HepG2 (cell line): ENCODE measurements at regions not wholly inside any gene's neighbourhood (a gene's known extent, or its start where the extent isn't known, plus 50 kb on each side); places are given as distances from the start of the nearest gene placed in this dataset.

Experiments used
- ATAC-seq: fragments of 200-7000 bp; cut with Tn5 transposase; 3 replicates; pipeline ENCODE4 v1.9.1; 2020; ENCODE audit warnings: mild to moderate bottlenecking, moderate library complexity
- BruUV-seq: library from RNA; stranded (reverse); fragments of 400-500 nt; replicated peaks from 2 replicates; lab custom pipeline; 2021; lab: Mats Ljungman, UMichigan
- CTCF ChIA-PET: fragments of 300-600 bp; formaldehyde crosslinking; extraction: SDS; loops from one replicate; lab custom pipeline; 2021; ENCODE audit warnings: low total read pairs, inconsistent platforms, low intra/inter-chr PET ratio; lab: Yijun Ruan, JAX
- POLR2A ChIA-PET: fragments of 350-600 bp; sonication (Branson Sonifier 250); formaldehyde crosslinking; loops from one replicate; lab custom pipeline; 2020; ENCODE audit warnings: antibody characterized with exemption, inconsistent platforms; lab: Yijun Ruan, JAX
- DNase-seq: peaks from one replicate; pipeline ENCODE4 v3.0.0-alpha.2; 2015; ENCODE audit warnings: low spot score
- FAIRE-seq: peaks from 3 replicates; lab custom pipeline; 2011; peaks lifted over from hg19 to GRCh38; lab: Jason Lieb, UNC
- H2AFZ ChIP-seq: one replicate; pipeline ENCODE4 v1.6.1; 2011; ENCODE audit warnings: low read length, inconsistent platforms
- H3K27ac ChIP-seq: fragments of 300-600 bp; 3 replicates; pipeline ENCODE4 v1.8.0; 2011; ENCODE audit warnings: mixed run types, mild to moderate bottlenecking, mixed read lengths, low read length, inconsistent platforms; ENCODE audit not compliant: insufficient read depth; ENCODE audit errors: extremely low read length
- H3K27me3 ChIP-seq, 2 experiments: fragments of 200-600 bp in 1 of 2; 2 replicates in 1 of 2; 3 replicates in 1 of 2; pipeline versions ENCODE4 v1.6.0 to v1.8.0; 2011; ENCODE audit warnings: low read length in 2 of 2, mild to moderate bottlenecking in 2 of 2, moderate library complexity in 2 of 2, inconsistent platforms in 1 of 2; ENCODE audit not compliant: insufficient read depth in 2 of 2, control insufficient read depth in 1 of 2
- H3K36me3 ChIP-seq, 2 experiments: fragments of 200-600 bp in 1 of 2; replicated peaks in 1 of 2; 2 replicates in 1 of 2; 3 replicates in 1 of 2; pipeline versions ENCODE4 v1.5.1 to v1.8.0; 2011; ENCODE audit warnings: low read length in 2 of 2, inconsistent platforms in 1 of 2; ENCODE audit not compliant: insufficient read depth in 2 of 2, control insufficient read depth in 1 of 2
- H3K4me1 ChIP-seq: 2 replicates; pipeline ENCODE4 v1.5.1; 2012; ENCODE audit warnings: low read length, inconsistent platforms; ENCODE audit not compliant: insufficient read depth
- H3K4me2 ChIP-seq: 2 replicates; pipeline ENCODE4 v1.6.0; 2011; ENCODE audit warnings: low read depth, low read length, inconsistent platforms
- H3K4me3 ChIP-seq, 3 experiments: fragments of 200-600 bp in 1 of 3; sonication (generic), shearing (Covaris generic) in 1 of 3; replicated peaks in 1 of 3; 2 replicates each; pipeline ENCODE4 v1.5.1; 2011 to 2016; ENCODE audit warnings: low read length in 3 of 3, inconsistent platforms in 2 of 3, low read depth in 2 of 3, mild to moderate bottlenecking in 2 of 3, control low read depth in 1 of 3, mixed read lengths in 1 of 3; ENCODE audit not compliant: insufficient read depth in 1 of 3
- H3K79me2 ChIP-seq: one replicate; pipeline ENCODE4 v1.6.1; 2011; ENCODE audit warnings: low read length, inconsistent platforms; ENCODE audit not compliant: insufficient read depth
- H3K9ac ChIP-seq: 2 replicates; pipeline ENCODE4 v1.6.0; 2011; ENCODE audit warnings: mild to moderate bottlenecking, low read depth, low read length, inconsistent platforms; ENCODE audit not compliant: insufficient read depth
- H3K9me3 ChIP-seq: 2 replicates; pipeline ENCODE4 v1.5.1; 2012; ENCODE audit warnings: mild to moderate bottlenecking, low read length
- H4K20me1 ChIP-seq: 2 replicates; pipeline ENCODE4 v1.6.0; 2011; ENCODE audit warnings: inconsistent platforms, mild to moderate bottlenecking, low read length, moderate library complexity; ENCODE audit not compliant: insufficient read depth
- CAMTA2 ChIP-seq: sonication (generic); formaldehyde crosslinking; IDR thresholded peaks from 2 replicates; pipeline ENCODE4 v1.4.0; 2020; ENCODE audit warnings: mild to moderate bottlenecking, missing genetic modification reagents, borderline replicate concordance
- EHMT2 ChIP-seq: fragments of 200-600 bp; sonication (generic); IDR thresholded peaks from 2 replicates; pipeline ENCODE4 v1.7.0; 2017; ENCODE audit warnings: antibody characterized with exemption, low read depth, low read length, borderline replicate concordance
- ETV5 ChIP-seq: IDR thresholded peaks from 2 replicates; pipeline ENCODE4 v1.6.1; 2018; ENCODE audit warnings: missing biosample characterization, missing genetic modification reagents, inconsistent platforms, borderline replicate concordance
- HES4 ChIP-seq: sonication (generic); formaldehyde crosslinking; IDR thresholded peaks from 2 replicates; pipeline ENCODE4 v1.9.0; 2021; ENCODE audit warnings: mild to moderate bottlenecking, missing genetic modification reagents, borderline replicate concordance
- MAZ ChIP-seq, 2 experiments: sonication (generic) in 1 of 2; formaldehyde crosslinking in 1 of 2; IDR thresholded peaks; 2 replicates each; pipeline versions ENCODE4 v1.5.0 to v1.6.1; 2012 to 2020; ENCODE audit warnings: low read depth in 2 of 2, mild to moderate bottlenecking in 2 of 2, borderline replicate concordance in 1 of 2, improper control_type of control experiment in 1 of 2, low read length in 1 of 2, missing genetic modification reagents in 1 of 2, moderate library complexity in 1 of 2
- TBX2 ChIP-seq: sonication (generic); formaldehyde crosslinking; IDR thresholded peaks from 2 replicates; pipeline ENCODE4 v1.5.0; 2020; ENCODE audit warnings: missing genetic modification reagents, mild to moderate bottlenecking, borderline replicate concordance
- ZFP36L2 ChIP-seq: sonication (generic); formaldehyde crosslinking; IDR thresholded peaks from 2 replicates; pipeline ENCODE4 v1.4.0; 2020; ENCODE audit warnings: missing genetic modification reagents
- ZNF138 ChIP-seq: sonication (generic); formaldehyde crosslinking; IDR thresholded peaks from 2 replicates; pipeline ENCODE4 v1.5.0; 2020; ENCODE audit warnings: mild to moderate bottlenecking, low read depth, missing genetic modification reagents
- WGBS: methylation state at CpG from one replicate; pipeline ENCODE4 v1.1.6; 2017; ENCODE audit warnings: low lambda C conversion rate; 5-methylcytosine and 5-hydroxymethylcytosine counted together
- in situ Hi-C: cut with HindIII; loops from 2 replicates; pipeline ENCODE4 v1.10.0; 2017; ENCODE audit warnings: low pct_unique_long_range_greater_than_20kb; ENCODE audit not compliant: extremely low pct_ligation_motif_present
- intact Hi-C: fragments of 100-400 bp; cut with micrococcal nuclease; formaldehyde crosslinking; loops from one replicate; pipeline ENCODE4 v1.10.0; 2022; ENCODE audit not compliant: unreplicated experiment
- TF ChIP-seq, protein P1 (sequence below), 2 experiments: sonication (generic) in 1 of 2; formaldehyde crosslinking in 1 of 2; IDR thresholded peaks; 2 replicates each; pipeline versions ENCODE4 v1.4.0 to v1.6.1; 2016 to 2020; ENCODE audit warnings: borderline replicate concordance in 1 of 2, low read depth in 1 of 2, mild to moderate bottlenecking in 1 of 2, missing genetic modification reagents in 1 of 2
- TF ChIP-seq, protein P2 (sequence below): sonication (generic); formaldehyde crosslinking; IDR thresholded peaks from 2 replicates; pipeline ENCODE4 v1.8.0; 2022; ENCODE audit warnings: missing genetic modification reagents, mild to moderate bottlenecking, borderline replicate concordance
- TF ChIP-seq, protein P3 (sequence below): sonication (generic); formaldehyde crosslinking; IDR thresholded peaks from 2 replicates; pipeline ENCODE4 v1.4.0; 2020; ENCODE audit warnings: missing genetic modification reagents
- TF ChIP-seq, protein P4 (sequence below): sonication (generic); formaldehyde crosslinking; IDR thresholded peaks from 2 replicates; pipeline ENCODE4 v1.5.1; 2020; ENCODE audit warnings: missing genetic modification reagents, mild to moderate bottlenecking, borderline replicate concordance

DNA sequence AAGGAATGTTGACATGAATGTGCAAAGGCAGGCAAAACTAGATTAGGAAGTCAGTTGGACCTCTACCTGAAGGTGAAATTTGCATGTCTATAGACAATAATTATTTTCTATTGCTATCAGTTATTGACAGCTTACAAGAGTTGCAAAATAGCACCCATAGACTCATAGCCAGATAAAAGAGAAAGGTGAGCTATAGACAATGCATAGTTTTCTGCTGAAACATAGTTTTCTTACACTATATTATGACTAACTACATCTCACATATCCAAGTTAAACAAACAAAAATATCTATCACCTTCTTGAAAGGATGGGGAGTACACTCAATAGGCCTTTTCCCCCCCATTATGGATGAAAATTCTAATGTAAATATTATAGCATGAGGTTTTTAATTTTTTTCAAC is 305.0 kb downstream of the PTH2R start (continued):
- TF ChIP-seq, protein P1, sequence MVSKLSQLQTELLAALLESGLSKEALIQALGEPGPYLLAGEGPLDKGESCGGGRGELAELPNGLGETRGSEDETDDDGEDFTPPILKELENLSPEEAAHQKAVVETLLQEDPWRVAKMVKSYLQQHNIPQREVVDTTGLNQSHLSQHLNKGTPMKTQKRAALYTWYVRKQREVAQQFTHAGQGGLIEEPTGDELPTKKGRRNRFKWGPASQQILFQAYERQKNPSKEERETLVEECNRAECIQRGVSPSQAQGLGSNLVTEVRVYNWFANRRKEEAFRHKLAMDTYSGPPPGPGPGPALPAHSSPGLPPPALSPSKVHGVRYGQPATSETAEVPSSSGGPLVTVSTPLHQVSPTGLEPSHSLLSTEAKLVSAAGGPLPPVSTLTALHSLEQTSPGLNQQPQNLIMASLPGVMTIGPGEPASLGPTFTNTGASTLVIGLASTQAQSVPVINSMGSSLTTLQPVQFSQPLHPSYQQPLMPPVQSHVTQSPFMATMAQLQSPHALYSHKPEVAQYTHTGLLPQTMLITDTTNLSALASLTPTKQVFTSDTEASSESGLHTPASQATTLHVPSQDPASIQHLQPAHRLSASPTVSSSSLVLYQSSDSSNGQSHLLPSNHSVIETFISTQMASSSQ (IDR thresholded peaks at IDR 0.05; ENCODE audit: low read depth): no peak
- TF ChIP-seq, protein P1 (CRISPR knock-in tag; IDR thresholded peaks at IDR 0.05; ENCODE audit: borderline replicate concordance): no peak
- TF ChIP-seq ZNF138 (CRISPR knock-in tag) (no peak), TBX2 (no peak)

DNA sequence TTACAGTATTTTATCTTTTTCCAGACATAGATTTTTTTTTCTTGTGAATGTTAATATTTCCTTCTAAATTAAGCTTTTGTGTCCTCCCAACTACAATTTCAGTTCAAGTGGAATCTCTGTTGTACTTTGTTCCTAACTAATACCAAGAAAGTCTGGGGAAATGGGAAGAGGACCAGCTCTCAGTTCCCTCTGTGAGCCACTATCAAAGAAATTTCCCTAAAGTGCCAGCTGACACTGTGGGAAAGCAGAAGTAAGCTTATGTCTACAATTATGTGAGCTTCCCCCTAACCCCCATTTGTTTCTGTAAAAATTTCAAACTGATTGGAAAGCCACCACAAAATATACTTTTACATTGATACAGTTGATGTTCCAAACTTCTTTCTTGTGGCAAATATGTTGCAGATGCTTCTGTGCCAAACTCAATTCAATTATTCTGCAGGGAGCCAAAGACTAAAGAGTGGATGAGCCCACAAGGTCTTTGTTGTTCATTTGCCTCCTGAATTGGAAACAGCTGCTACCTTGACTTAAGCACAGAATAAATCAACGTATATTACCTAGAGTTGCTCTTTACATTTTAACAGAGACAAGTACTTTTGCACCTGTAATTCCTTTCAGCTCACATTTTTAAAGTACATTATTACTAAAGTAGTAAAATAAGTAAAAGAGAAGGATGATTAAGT is 306.6 kb downstream of the PTH2R start:
- Histone ChIP-seq H3K79me2 (no peaks in the 10 kb centered on the region), H3K9me3 (no peaks in the 10 kb centered on the region), H3K4me2 (no peak overlapping the region), H4K20me1 (no peaks in the 10 kb centered on the region), H3K4me1 (no peaks in the 10 kb centered on the region), H2AFZ (no peak overlapping the region), H3K27me3 (no peaks in the 10 kb centered on the region), H3K4me3 (no peak overlapping the region), H3K36me3 (no peaks in the 10 kb centered on the region), H3K9ac (no peak overlapping the region), H3K27ac (no peak overlapping the region)
- ChIA-PET POLR2A (no interaction called here), CTCF (no interaction called here)
- BruUV-seq: no TSS peak
- no peak for DNase-seq
- intact Hi-C loops: no loop called here
- FAIRE-seq: no peak
- in situ Hi-C loops: no loop called here
- no peak for ATAC-seq
- 2% methylated on average over 1 of the region's 1 CpG for WGBS
- TF ChIP-seq, protein P2, sequence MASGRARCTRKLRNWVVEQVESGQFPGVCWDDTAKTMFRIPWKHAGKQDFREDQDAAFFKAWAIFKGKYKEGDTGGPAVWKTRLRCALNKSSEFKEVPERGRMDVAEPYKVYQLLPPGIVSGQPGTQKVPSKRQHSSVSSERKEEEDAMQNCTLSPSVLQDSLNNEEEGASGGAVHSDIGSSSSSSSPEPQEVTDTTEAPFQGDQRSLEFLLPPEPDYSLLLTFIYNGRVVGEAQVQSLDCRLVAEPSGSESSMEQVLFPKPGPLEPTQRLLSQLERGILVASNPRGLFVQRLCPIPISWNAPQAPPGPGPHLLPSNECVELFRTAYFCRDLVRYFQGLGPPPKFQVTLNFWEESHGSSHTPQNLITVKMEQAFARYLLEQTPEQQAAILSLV (CRISPR knock-in tag): no peak
- TF ChIP-seq, protein P3, sequence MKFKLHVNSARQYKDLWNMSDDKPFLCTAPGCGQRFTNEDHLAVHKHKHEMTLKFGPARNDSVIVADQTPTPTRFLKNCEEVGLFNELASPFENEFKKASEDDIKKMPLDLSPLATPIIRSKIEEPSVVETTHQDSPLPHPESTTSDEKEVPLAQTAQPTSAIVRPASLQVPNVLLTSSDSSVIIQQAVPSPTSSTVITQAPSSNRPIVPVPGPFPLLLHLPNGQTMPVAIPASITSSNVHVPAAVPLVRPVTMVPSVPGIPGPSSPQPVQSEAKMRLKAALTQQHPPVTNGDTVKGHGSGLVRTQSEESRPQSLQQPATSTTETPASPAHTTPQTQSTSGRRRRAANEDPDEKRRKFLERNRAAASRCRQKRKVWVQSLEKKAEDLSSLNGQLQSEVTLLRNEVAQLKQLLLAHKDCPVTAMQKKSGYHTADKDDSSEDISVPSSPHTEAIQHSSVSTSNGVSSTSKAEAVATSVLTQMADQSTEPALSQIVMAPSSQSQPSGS (CRISPR knock-in tag): no peak
- TF ChIP-seq MAZ (IDR thresholded peaks at IDR 0.05; ENCODE audit: borderline replicate concordance, low read depth, low read length) (no peak), MAZ (CRISPR knock-in tag; IDR thresholded peaks at IDR 0.05; ENCODE audit: low read depth) (no peak), ZFP36L2 (CRISPR knock-in tag) (no peak), CAMTA2 (CRISPR knock-in tag) (no peak), HES4 (CRISPR knock-in tag) (no peak), ETV5 (CRISPR knock-in tag) (no peak), EHMT2 (no peak)
- TF ChIP-seq, protein P4, sequence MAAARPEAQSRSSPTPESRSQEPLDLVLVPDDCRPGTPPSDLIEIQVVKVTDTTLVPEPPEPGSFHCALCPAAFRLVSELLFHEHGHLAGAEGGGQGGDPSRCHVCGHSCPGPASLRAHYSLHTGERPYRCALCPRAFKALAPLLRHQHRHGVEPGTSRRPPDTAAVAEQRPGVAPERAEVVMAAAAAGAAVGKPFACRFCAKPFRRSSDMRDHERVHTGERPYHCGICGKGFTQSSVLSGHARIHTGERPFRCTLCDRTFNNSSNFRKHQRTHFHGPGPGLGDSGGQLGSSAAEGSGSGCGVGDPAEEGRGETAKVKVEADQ (CRISPR knock-in tag): no peak
